Suppressor macrophage (primary cell): ENCODE measurements at regions not wholly inside any gene's neighbourhood (a gene's known extent, or its start where the extent isn't known, plus 50 kb on each side); places are given as distances from the start of the nearest gene placed in this dataset.
"Not testable (repeated sequence)": the region's sequence is repeated elsewhere in the genome, so short reads cannot be mapped to it uniquely, and the experiment has no call there.

Experiments used
- DNase-seq, 4 experiments: peaks; one replicate each; pipeline ENCODE4 v3.0.0-alpha.2; 2020 to 2022

DNA sequence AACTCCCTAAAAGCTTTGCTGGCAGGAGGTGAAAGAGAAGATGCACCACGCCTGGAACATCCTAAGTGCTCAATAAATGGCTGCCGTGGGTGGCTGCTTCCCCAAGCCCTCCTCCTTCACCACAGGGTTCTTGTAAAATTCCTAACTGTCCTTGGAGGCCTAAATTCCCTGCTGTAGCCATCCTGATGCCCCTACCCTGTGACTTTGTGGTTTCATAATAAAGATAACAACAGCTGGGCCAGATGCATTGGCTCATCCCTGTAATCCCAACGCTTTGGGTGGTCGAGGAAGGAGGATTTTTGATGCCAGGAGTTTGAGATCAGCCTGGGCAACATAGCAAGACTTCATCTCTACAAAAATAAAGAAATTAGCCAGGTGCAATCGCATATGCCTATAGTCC is 341.8 kb downstream of the ANKRD30A start:
- no peak for DNase-seq

DNA sequence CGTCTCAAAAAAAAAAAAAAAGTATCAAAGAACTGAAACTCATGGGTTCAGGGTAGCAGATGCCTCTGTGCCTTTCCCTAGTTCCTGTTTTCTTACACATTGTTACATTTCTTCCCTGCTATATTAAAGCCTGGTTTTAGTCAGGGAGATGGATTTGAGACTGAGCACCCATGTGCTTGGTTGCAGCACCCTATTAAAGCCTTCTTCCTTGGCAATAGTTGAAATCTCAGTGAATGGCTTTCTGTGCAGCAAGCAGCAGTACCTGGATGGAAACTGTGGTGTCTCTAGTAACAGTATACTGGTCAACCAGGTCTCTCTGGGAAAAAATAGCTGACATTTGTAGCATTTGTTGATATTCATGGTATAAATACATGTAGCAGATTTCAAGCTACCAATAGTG is 331.1 kb downstream of the ANKRD30A start:
- no peak for DNase-seq

DNA sequence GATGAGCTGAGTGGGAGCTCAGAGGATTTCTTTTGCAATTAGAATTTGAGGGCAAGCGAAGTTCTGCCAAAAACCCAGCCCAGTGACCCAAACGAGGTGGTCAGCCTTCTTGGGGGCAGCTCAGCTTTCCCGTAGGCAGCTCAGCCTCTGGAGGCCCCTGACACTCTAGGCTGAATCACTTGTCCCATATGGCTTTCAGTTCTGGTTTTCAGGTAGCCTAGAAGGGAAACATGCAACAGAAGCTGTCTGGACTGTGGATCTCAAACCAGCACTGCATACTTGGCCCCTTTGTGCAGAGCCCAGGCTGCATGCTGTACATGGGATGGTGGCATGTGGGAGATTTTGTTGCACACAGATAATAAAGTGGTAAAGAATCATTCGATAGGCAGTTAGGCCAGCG is 322.8 kb downstream of the ANKRD30A start:
- no peak for DNase-seq

DNA sequence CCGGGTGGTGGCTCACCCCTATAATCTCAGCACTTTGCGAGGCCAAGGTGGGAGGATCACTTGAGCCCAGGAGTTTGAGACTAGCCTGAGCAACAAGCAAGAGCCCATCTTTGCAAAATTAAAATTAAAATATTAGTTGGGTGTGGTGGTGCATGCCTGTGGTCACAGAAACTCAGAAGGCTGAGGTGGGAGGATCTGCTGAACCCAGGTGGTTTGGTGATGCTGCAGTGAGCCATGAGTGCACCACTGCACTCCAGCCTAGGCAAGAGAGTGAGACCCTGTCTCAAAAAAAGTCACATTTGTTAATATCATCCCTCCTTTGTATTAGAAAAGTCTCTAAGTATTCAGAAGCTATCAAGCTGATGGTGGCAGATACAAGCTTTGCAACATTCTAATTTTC is 317.5 kb downstream of the ANKRD30A start:
- DNase-seq, result no peak

DNA sequence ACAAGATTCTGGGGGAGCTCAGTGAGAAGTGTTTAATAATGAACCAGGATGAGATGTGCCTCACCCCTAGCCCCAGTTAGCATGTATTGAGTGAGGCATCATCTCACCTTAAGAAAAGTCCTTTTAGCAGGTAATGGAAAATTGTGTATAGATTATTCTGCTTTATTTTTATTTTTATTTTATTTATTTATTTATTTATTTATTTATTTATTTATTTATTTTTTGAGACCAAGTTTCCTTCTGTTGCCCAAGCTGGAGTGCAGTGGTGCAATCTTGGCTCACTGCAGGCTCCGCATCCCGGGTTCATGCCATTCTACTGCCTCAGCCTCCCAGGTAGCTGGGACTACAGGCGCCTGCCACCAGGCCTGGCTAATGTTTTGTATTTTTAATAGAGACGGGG is 315.8 kb downstream of the ANKRD30A start:
- not testable (repeated sequence) for DNase-seq

DNA sequence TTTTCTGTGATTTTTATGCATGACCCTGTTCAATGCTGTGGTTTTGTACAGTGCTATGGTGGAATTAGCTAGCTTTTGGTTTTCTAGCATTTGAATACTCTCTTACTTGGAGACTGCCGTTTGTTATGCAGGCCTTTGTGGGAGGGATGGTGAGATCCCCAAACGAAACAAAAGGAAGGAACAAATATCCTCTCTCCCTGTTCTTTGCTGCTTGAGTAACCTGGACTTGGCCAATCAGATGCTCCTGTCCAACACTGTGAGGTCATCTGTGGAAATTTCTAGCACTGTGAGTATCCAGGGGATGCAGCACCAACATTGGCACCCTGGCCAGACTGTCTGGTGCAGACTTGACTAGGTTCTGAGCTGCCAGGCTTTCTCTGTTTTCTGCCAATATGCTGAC is 314.4 kb downstream of the ANKRD30A start:
- DNase-seq, result no peak

DNA sequence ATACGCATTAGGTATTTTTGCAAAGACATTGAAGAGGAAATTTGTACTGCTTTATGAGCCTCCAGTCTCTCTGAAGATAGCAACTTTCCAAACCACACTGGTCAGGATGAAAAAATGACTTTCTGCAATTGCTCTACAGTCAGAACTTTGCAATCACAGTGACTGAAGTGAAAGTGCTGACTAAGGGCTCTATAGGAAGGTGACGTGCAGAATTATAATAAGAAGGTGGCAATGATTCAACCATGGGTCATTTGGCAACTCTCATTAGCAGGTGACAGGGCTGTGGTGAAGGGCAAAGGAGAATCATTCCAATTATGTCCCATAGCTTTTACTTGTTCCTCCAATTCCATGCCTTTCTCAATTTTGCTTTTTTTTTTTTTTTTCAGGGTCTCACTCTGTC is 311.0 kb downstream of the ANKRD30A start:
- DNase-seq, result peak in 1 of 4 experiments; percentile 6

DNA sequence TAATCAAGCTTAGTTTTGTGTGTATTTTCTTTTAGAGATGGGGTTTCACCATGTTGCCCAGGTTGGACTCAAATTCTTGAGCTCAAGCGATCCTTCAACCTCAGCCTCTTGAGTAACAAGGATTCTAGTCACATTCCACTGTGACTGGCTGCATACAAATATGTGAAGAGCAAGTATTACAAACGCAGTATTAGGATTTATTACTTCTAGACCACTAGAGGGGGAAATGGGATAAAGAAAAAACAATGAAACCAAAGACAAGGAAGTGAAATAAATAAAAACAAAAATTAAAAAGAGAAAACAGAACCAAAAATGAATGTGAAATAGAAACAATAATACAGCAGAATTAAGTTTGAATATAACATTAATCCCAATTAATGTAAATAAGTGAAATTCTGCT is 308.7 kb downstream of the ANKRD30A start:
- DNase-seq, result peak in 1 of 4 experiments; percentile 8
